Mesenteric fat pad (tissue), 1 donor: ENCODE measurements at regions not wholly inside any gene's neighbourhood (a gene's known extent, or its start where the extent isn't known, plus 50 kb on each side); places are given as distances from the start of the nearest gene placed in this dataset.
A peak's percentile ranks its signal among the peaks of the same experiment; 100 is the strongest.

ENCODE experiments used
- DNase-seq: peaks from one replicate; pipeline ENCODE4 v3.0.0-alpha.2; 2020; ENCODE audit warnings: low spot score
- donor health status: DM: yes; HTN: yes; CAD: no.

DNA sequence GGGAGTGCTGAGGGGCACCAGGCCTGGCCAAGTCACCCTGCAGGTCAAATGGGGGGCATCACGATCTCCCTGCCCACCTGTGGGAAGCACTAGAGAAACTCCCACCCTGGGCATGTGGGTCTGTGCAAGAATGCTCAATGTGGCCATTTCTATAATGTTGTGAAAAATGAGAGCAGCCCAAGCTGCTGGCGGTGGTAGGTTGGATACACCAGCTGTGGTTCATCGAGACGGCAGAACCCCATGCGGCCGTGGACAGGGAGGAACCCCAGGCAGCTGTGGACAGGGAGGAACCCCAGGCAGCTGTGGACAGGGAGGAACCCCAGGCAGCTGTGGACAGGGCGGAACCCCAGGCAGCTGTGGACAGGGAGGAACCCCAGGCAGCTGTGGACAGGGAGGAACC is 129.1 kb downstream of the BRD1 start:
- DNase-seq = peak; percentile 22

GRCh38 chr22:49697047-49697446 is 130.6 kb downstream of the BRD1 start:
- no peak for DNase-seq

GRCh38 chr22:49694462-49695260 is 133.0 kb downstream of the BRD1 start:
- peak; percentile 65 for DNase-seq

GRCh38 chr22:49693848-49694247 is 133.8 kb downstream of the BRD1 start:
- DNase-seq = peak; percentile 81

- DNase-seq = peak; percentile 60
Measured at GRCh38 chr22:49693416-49693815, 134.3 kb downstream of the BRD1 start.

DNA sequence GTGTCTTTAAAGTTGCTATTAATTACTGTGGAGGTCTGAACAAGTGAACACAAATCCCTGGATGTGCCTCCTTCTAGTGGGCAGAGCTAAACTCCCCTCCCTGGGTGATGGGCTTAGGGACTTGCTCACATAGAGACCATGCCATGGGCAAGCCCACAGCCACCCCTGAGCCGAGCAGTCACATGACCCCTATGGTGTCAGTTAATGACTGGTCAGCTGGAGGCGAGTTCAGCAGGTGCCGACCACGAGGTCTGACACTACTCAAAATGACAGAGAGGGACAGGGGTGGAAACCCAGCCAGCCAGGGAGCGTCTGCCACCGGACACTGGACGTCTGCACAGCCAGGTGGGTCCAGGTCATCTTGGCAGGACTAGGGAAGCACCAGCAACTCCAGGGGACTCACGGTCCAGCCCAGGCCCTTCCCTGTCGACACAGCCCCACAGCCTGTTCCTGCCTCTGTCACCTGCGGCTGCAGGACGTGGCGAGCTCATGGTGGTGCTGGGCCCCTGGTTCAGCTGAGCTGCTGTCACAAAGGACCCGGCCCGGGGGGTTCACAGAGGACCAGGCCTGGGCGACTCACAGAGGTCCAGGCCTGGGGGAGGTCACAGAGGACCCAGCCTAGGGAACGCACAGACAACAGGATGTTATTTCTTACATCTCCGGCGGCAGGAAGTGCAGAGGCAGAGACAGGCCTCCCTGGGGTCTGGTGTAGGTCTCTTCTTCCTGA is 135.0 kb downstream of the BRD1 start:
- DNase-seq = peak; percentile 81

GRCh38 chr22:49691256-49691655 is 136.4 kb downstream of the BRD1 start:
- DNase-seq = no peak

- no peak for DNase-seq
Measured at GRCh38 chr22:49690454-49690853, 137.2 kb downstream of the BRD1 start.

GRCh38 chr22:49689858-49690257 is 137.8 kb downstream of the BRD1 start:
- no peak for DNase-seq

DNA sequence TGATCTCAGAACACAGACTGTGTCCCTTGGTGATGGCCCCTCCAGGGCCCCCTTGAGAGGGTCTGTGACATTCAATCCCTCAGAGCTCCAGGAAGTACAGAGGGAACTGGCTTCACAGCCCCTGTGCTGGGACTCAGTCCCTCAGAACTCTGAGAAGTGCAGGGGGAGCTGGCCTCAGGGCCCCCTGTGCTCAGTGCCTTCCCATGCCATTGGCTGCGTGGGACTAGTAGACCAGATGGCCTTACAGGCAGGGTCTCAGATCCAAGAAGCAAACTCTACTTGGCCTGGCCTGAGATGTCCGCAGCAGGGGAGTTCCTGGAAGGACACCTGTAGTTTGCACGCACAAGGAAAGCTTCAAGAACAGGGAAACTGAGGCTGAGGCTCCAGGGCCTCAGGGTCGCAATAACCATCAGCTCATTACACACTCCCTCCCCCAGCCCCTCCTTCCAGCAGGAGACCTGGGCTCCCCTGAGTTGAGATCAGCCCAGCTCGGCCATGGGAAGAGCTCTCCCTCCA is 138.4 kb downstream of the BRD1 start:
- DNase-seq = no peak

GRCh38 chr22:49688516-49689254 is 139.0 kb downstream of the BRD1 start:
- DNase-seq = no peak

DNA sequence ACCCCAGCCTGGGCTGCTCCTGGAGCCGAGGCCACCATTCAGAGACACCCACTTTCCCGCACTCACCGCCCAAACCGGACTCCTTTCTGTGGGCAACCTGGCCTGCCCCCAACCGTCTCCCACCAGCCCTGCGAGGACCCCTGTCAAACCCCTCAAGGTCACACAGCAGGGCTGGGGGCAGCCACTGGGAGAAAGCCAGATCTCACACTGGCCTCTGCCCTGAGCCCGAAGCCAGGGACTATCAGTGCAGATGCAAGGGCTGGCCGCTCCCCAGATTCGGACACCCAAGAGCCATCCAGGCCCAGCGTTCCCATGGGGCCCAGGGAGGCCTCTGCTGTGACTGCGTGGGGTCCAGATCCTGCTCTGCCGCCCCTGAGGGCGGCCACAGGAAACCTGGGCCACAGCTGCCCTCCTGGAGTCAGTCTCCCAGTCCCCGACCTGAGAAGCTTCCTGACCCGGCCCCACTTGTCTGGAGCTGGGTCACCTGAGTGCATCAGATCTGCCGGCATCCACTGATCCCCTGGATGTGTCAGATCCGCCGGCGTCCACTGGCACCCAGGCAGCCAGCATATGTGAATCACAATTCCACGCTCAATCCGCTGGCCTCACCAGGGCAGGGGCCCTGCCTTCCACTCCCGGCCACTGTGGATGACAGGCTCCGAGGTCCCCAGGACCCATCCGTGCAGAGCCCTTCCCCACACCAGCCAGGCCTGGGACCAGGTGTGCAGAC is 139.7 kb downstream of the BRD1 start:
- DNase-seq = no peak

GRCh38 chr22:49687333-49687732 is 140.3 kb downstream of the BRD1 start:
- no peak for DNase-seq

- no peak for DNase-seq
Measured at GRCh38 chr22:49686495-49687219, 141.0 kb downstream of the BRD1 start.

DNA sequence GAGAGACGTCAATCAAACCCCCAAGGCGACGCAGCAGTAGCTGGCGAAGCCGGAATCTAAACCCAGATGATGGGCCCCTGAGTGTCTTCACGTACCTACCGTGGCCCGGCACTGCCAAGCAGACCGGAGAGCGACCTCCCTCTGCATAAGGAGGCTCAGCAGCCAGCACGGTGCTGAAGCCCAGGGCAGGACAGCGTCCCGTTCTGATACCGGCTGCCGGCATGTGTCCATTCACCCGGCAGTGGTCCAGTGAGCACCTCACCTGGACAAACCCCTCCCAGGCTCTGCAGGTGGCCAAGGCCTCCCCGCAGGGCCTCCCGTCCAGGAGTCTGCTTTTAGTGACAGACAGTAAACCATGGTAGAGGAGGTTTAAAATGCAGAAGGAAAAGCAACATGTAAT is 142.0 kb downstream of the BRD1 start:
- no peak for DNase-seq

DNA sequence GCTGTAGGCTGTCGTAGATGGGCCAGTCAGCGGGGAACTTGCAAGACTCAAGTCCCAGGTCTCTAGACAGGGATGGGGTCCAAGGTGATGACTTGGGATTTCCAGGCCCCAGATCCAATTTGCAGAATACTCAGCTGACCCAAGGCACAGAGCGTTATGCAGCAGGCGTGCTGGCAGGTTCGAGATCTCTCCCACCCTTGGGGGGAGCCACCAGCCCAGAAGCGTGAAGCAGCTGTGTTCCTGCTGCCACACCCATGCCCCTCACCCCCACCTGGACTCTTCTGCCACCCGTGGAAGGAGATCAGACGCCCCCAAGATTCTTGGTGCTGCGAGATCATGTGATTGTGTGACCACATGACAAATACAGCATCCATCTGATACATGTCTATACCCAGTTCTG is 142.6 kb downstream of the BRD1 start:
- DNase-seq = no peak

DNA sequence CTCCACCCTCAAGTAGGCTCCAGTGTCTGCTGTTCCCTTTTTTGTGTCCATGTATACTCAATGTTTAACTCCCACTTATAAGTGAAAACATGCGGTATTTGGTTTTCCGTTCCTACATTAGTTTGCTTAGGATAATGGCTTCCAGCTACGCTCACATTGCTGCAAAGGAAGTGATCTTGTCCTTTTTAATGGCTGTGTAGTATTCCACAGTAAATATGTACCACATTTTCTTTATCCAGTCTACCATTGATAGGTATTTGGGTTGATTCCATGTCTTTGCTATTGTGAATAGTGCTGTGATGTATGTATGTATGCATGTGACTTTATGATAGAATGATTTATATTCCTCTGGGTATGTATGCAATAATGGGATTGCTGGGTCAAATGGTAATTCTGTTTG is 144.6 kb downstream of the BRD1 start:
- no peak for DNase-seq

GRCh38 chr22:49680819-49681218 is 146.9 kb downstream of the BRD1 start:
- DNase-seq = peak; percentile 62

DNA sequence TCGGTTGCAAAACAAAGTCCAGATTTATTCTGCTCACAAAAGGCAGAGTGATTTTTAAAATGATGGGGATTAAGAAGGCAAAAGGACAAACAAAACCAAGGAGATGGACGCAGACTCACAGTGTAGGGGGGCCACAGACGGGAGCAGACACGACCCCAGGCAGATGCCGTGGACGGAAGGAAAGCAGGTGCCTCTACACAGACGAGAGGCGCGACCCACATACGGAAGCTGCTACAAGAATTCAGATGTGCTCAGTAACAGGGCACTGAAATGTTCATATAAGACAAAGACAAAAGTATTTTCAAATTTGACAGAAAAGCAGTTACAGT is 148.9 kb downstream of the BRD1 start:
- no peak for DNase-seq

- DNase-seq = peak; percentile 28
Measured at GRCh38 chr22:49678137-49678841, 149.4 kb downstream of the BRD1 start.
